Caco-2 (cell line): ENCODE measurements at regions not wholly inside any gene's neighbourhood (a gene's known extent, or its start where the extent isn't known, plus 50 kb on each side); places are given as distances from the start of the nearest gene placed in this dataset.
A peak's percentile ranks its signal among the peaks of the same experiment; 100 is the strongest.

ENCODE experiments used
- BruUV-seq: library from RNA; stranded (reverse); fragments of 400-500 nt; replicated peaks from 2 replicates; lab custom pipeline; 2021; lab: Mats Ljungman, UMichigan
- CTCF ChIA-PET: fragments of 300-600 bp; sonication (Branson Sonifier 250); formaldehyde crosslinking; loops from one replicate; lab custom pipeline; 2022; ENCODE audit warnings: antibody characterized with exemption; lab: Charles Lee
- POLR2A ChIA-PET: fragments of 300-600 bp; sonication (Branson Sonifier 250); formaldehyde crosslinking; loops from one replicate; lab custom pipeline; 2022; ENCODE audit warnings: antibody characterized with exemption; lab: Charles Lee
- DNase-seq, 2 experiments: peaks; one replicate each; pipeline versions ENCODE4 v3.0.0 to v3.0.0-alpha.2; 2020 to 2022
- H3K27me3 ChIP-seq: replicated peaks from 2 replicates; pipeline ENCODE4 v1.6.0; 2011; ENCODE audit warnings: low read length; ENCODE audit not compliant: control insufficient read depth, insufficient read depth
- H3K36me3 ChIP-seq: 2 replicates; pipeline ENCODE4 v1.5.1; 2011; ENCODE audit warnings: low read length; ENCODE audit not compliant: control insufficient read depth, insufficient read depth
- H3K4me1 ChIP-seq: fragments of 250-450 bp; sonication (Bioruptor Pico); 2 replicates; pipeline ENCODE4 v1.5.1; 2020; ENCODE audit warnings: mild to moderate bottlenecking
- H3K4me3 ChIP-seq: 2 replicates; pipeline ENCODE4 v1.5.1; 2011; ENCODE audit warnings: low read depth, mild to moderate bottlenecking, control low read depth, low read length
- H3K9me3 ChIP-seq: fragments of 250-450 bp; sonication (Bioruptor Pico); 2 replicates; pipeline ENCODE4 v1.5.1; 2020; ENCODE audit warnings: mild to moderate bottlenecking, moderate library complexity
- H3K27ac Mint-ChIP-seq: one replicate; pipeline ENCODE4 v1.8.0; 2022; ENCODE audit warnings: mixed read lengths; ENCODE audit not compliant: unreplicated experiment
- H3K27me3 Mint-ChIP-seq: one replicate; pipeline ENCODE4 v1.8.0; 2022; ENCODE audit warnings: mixed read lengths; ENCODE audit not compliant: insufficient read depth, unreplicated experiment
- H3K36me3 Mint-ChIP-seq: one replicate; pipeline ENCODE4 v1.8.0; 2022; ENCODE audit warnings: mild to moderate bottlenecking, mixed read lengths; ENCODE audit not compliant: insufficient read depth, unreplicated experiment
- H3K4me1 Mint-ChIP-seq: one replicate; pipeline ENCODE4 v1.8.0; 2022; ENCODE audit warnings: low read depth, mixed read lengths; ENCODE audit not compliant: unreplicated experiment
- H3K4me3 Mint-ChIP-seq: one replicate; pipeline ENCODE4 v1.8.0; 2022; ENCODE audit warnings: mild to moderate bottlenecking, moderate library complexity, mixed read lengths; ENCODE audit not compliant: unreplicated experiment
- H3K9me3 Mint-ChIP-seq: one replicate; pipeline ENCODE4 v1.8.0; 2022; ENCODE audit warnings: mixed read lengths; ENCODE audit not compliant: unreplicated experiment
- intact Hi-C: fragments of 100-400 bp; cut with micrococcal nuclease; formaldehyde crosslinking; loops from one replicate; pipeline ENCODE4 v1.10.0; 2022; ENCODE audit not compliant: unreplicated experiment
- TF ChIP-seq, protein P1 (sequence below), 2 experiments: fragments of 200-600 bp in 1 of 2; IDR thresholded peaks; 1 replicate in 1 of 2; 2 replicates in 1 of 2; pipeline versions ENCODE4 v1.5.1 to v1.8.0; 2011 to 2022; ENCODE audit warnings: antibody characterized with exemption in 1 of 2, control low read depth in 1 of 2, inconsistent platforms in 1 of 2, low read depth in 1 of 2, low read length in 1 of 2, mild to moderate bottlenecking in 1 of 2, moderate library complexity in 1 of 2; ENCODE audit not compliant: insufficient read depth in 1 of 2, severe bottlenecking in 1 of 2, unreplicated experiment in 1 of 2

DNA sequence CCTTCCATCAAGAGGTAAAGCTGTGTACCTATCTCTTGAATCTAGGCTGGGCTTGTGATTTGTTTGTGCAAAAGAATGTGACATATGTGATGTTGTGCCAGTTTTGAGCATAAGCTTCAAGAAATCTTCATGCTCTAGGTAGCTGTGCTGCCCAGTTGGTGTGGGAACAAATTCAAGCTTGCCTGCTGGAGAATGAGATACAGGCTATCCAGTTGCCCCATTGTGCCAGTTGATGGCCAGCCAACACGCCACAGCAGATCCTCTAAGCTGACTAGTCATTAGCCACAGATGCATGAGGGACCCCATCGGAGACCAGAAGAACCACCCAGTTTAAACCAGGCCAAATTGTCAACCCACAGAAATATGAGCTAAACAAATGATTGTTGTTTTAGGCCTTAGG lies 180.5 kb upstream of the MPHOSPH6 start:
- Mint-ChIP-seq H3K27ac (no peak overlapping the region), H3K4me1 (no peaks in the 10 kb centered on the region), H3K27me3 (peaks cover 24% of the 10 kb centered on the region), H3K36me3 (no peaks in the 10 kb centered on the region), H3K9me3 (peaks cover 24% of the 10 kb centered on the region), H3K4me3 (no peak overlapping the region)
- TF ChIP-seq, protein P1, sequence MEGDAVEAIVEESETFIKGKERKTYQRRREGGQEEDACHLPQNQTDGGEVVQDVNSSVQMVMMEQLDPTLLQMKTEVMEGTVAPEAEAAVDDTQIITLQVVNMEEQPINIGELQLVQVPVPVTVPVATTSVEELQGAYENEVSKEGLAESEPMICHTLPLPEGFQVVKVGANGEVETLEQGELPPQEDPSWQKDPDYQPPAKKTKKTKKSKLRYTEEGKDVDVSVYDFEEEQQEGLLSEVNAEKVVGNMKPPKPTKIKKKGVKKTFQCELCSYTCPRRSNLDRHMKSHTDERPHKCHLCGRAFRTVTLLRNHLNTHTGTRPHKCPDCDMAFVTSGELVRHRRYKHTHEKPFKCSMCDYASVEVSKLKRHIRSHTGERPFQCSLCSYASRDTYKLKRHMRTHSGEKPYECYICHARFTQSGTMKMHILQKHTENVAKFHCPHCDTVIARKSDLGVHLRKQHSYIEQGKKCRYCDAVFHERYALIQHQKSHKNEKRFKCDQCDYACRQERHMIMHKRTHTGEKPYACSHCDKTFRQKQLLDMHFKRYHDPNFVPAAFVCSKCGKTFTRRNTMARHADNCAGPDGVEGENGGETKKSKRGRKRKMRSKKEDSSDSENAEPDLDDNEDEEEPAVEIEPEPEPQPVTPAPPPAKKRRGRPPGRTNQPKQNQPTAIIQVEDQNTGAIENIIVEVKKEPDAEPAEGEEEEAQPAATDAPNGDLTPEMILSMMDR (IDR thresholded peaks at IDR 0.05; ENCODE audit: insufficient read depth in 1 of 2, low read depth in 1 of 2, low read length in 1 of 2, severe bottlenecking in 1 of 2, unreplicated experiment in 1 of 2), result no peak
- intact Hi-C loops, result no loop called here
- H3K36me3 ChIP-seq, result no peaks in the 10 kb centered on the region
- H3K4me3 ChIP-seq, result no peak overlapping the region
- ChIA-PET POLR2A (no interaction called here), CTCF (no interaction called here)
- DNase-seq, result no peak
- BruUV-seq, result no TSS peak
- no peaks in the 10 kb centered on the region for H3K4me1 ChIP-seq
- H3K27me3 ChIP-seq, result no peaks in the 10 kb centered on the region
- no peaks in the 10 kb centered on the region for H3K9me3 ChIP-seq

DNA sequence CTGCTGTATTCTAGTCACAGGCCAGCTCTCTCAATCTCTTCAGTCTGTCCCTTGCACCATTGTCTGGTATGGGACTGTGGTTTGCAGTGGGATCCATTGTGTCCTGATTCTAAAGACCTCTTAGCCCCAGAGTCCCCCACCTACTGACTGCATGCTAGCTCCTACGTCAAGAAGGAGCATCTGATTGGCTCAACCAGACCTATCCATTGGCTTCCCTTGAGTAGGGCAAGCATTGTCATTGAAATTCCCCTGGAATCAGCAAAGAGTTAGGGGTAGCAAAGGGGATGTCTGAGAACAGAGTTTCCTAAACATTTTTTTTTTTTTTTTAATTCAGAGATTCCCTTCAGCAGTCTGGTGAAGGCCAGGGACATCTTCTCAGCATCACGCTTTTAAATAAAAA lies 175.3 kb upstream of the MPHOSPH6 start:
- TF ChIP-seq, protein P1 (IDR thresholded peaks at IDR 0.05; ENCODE audit: insufficient read depth in 1 of 2, low read depth in 1 of 2, low read length in 1 of 2, severe bottlenecking in 1 of 2, unreplicated experiment in 1 of 2), result no peak
- ChIA-PET CTCF (interaction anchor here (2.2 kb wide), 1 partner anchor 82 kb away, joined by 74 read pairs; no protein-coding TSS in a partner anchor), POLR2A (no interaction called here)
- no peaks in the 10 kb centered on the region for H3K4me1 Mint-ChIP-seq
- no peak overlapping the region for H3K4me3 ChIP-seq
- no TSS peak for BruUV-seq
- no peaks in the 10 kb centered on the region for H3K36me3 ChIP-seq
- peaks cover 20% of the 10 kb centered on the region for H3K27me3 Mint-ChIP-seq
- no peaks in the 10 kb centered on the region for H3K36me3 Mint-ChIP-seq
- no peak overlapping the region for H3K4me3 Mint-ChIP-seq
- DNase-seq, result no peak
- H3K27me3 ChIP-seq, result no peaks in the 10 kb centered on the region
- H3K9me3 Mint-ChIP-seq, result no peaks in the 10 kb centered on the region
- H3K27ac Mint-ChIP-seq, result no peak overlapping the region
- no peaks in the 10 kb centered on the region for H3K9me3 ChIP-seq
- intact Hi-C loops, result no loop called here
- H3K4me1 ChIP-seq, result no peaks in the 10 kb centered on the region

DNA sequence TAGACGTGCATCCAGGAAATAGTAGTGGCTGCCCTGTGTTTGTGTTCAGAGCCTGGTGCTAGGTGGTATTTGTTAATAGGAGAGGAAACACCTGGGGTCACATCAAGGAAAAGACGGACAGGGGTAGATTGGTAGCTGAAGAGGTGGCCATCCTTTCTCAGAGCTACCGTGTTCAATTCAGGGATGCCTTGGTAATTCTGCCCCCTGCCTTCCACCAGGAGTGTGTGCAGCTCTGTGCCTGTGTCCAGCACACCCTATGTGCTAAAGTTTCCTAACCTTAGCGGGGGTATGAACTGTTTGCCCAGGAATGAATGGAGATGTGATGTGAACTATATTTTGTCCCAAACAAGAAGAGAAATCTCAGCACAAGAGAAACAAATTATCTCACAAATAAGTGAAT lies 174.1 kb upstream of the MPHOSPH6 start:
- CTCF ChIA-PET, result interaction anchor here (0.8 to 2.2 kb wide), 8 partner anchors 13 to 236 kb away, joined by 3 to 74 read pairs (median 3); no protein-coding TSS in a partner anchor
- no peak overlapping the region for H3K27ac Mint-ChIP-seq
- no peaks in the 10 kb centered on the region for H3K36me3 ChIP-seq

More for the DNA sequence above, 174.1 kb upstream of the MPHOSPH6 start:
- Histone ChIP-seq H3K27me3 (no peaks in the 10 kb centered on the region), H3K4me3 (no peak overlapping the region), H3K9me3 (no peaks in the 10 kb centered on the region), H3K4me1 (no peaks in the 10 kb centered on the region)
- no peaks in the 10 kb centered on the region for H3K4me1 Mint-ChIP-seq
- POLR2A ChIA-PET, result no interaction called here
- TF ChIP-seq, protein P1 (IDR thresholded peaks at IDR 0.05; ENCODE audit: insufficient read depth in 1 of 2, low read depth in 1 of 2, low read length in 1 of 2, severe bottlenecking in 1 of 2, unreplicated experiment in 1 of 2), result peak in 1 of 2 experiments; percentile 72
- intact Hi-C loops, result loop anchor here (1.0 kb wide), 1 partner anchor 81 kb away; no protein-coding TSS in a partner anchor
- no peaks in the 10 kb centered on the region for H3K36me3 Mint-ChIP-seq
- H3K4me3 Mint-ChIP-seq, result no peak overlapping the region
- peaks cover 20% of the 10 kb centered on the region for H3K27me3 Mint-ChIP-seq
- peak in 1 of 2 experiments; percentile 35 for DNase-seq
- H3K9me3 Mint-ChIP-seq, result no peaks in the 10 kb centered on the region
- no TSS peak for BruUV-seq
